ENCODE measurements at regions not wholly inside any gene's neighbourhood (a gene's known extent, or its start where the extent isn't known, plus 50 kb on each side); places are given as distances from the start of the nearest gene placed in this dataset.

DNA sequence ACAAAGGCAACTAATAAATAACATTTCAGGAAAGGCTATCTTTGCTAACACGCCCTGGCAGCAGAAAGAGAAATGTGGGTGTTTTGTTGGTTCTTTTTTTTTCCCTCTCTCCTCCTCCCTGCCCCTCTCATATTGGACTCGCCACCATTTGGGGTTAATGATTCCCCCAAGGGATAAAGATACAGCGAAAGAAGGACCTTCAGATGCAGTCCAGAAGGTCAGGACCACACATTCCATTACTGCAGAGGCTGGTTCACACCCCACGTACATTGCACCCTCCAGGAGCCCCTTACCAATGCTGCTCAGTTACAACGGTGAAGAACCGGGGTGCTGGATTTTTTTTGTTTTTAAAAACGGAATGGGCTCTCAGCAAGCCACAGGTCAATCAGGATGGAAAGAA, 156.9 kb upstream of the TIAM1 start:
- Histone ChIP-seq H3K9ac (replicated peaks in 1 of 4; ENCODE audit: extremely low read depth in 1 of 4, low read depth in 3 of 4, low read length in 3 of 4) (no peak overlapping the region), H3K4me2 (ENCODE audit: insufficient read depth in 1 of 2, low read depth in 2 of 2, low read length in 2 of 2) (no peak overlapping the region), H3K79me2 (ENCODE audit: control insufficient read depth in 1 of 2, insufficient read depth in 2 of 2, low read length in 2 of 2) (peaks cover 0 to 23% of the 10 kb centered on the region in 2 experiments; a peak in 2 of 4 replicates), H4K5ac (ENCODE audit: insufficient read length, low read depth, low read length) (no peak overlapping the region), H2BK15ac (ENCODE audit: low read length) (no peak overlapping the region), H3K4ac (replicated peaks; ENCODE audit: insufficient read length, low read depth, low read length) (no peak overlapping the region), H2BK120ac (replicated peaks; ENCODE audit: low read depth, low read length) (no peak overlapping the region), H3K9me3 (ENCODE audit: insufficient read depth in 2 of 2, low read depth in 1 of 2, low read length in 1 of 2) (no peaks in the 10 kb centered on the region), H3K18ac (ENCODE audit: extremely low read depth, low read length) (no peak overlapping the region; the same call in 1 of the 2 replicates), H2AFZ (ENCODE audit: low read length) (no peak overlapping the region), H4K8ac (ENCODE audit: extremely low read depth, insufficient read depth, low read length) (no peak overlapping the region), H3K79me1 (ENCODE audit: low read depth, low read length) (peaks cover 6% of the 10 kb centered on the region), H3K23ac (ENCODE audit: insufficient read length) (no peak overlapping the region), H2BK5ac (ENCODE audit: low read depth, low read length) (no peak overlapping the region), H4K91ac (replicated peaks; ENCODE audit: insufficient read length, low read length) (no peak overlapping the region), H3K4me3 (ENCODE audit: extremely low read depth in 1 of 4, insufficient read depth in 2 of 4, low read depth in 3 of 4, low read length in 4 of 4) (no peak overlapping the region), H3K14ac (ENCODE audit: insufficient read length) (no peak overlapping the region), H3K23me2 (ENCODE audit: low read depth, low read length) (no peaks in the 10 kb centered on the region; the same call in 1 of the 2 replicates), H2BK12ac (ENCODE audit: low read depth, low read length) (no peak overlapping the region), H2BK20ac (ENCODE audit: low read length) (no peak overlapping the region), H3K4me1 (replicated peaks in 1 of 4; ENCODE audit: control insufficient read depth in 3 of 4, insufficient read depth in 4 of 4, low read length in 3 of 4) (peaks cover 0 to 10% (median 3%) of the 10 kb centered on the region in 4 experiments; a peak in 5 of 7 replicates), H3K36me3 (ENCODE audit: control insufficient read depth in 2 of 4, insufficient read depth in 4 of 4, low read length in 3 of 4) (no peaks in the 10 kb centered on the region), H3K27ac (ENCODE audit: low read depth, low read length) (no peak overlapping the region), H2AK5ac (ENCODE audit: low read depth, low read length) (no peak overlapping the region), H4K20me1 (replicated peaks in 1 of 2; ENCODE audit: control insufficient read depth in 1 of 2, insufficient read depth in 2 of 2, low read length in 2 of 2) (no peaks in the 10 kb centered on the region), H3K56ac (replicated peaks; ENCODE audit: insufficient read length, low read depth, low read length) (no peak overlapping the region), H3K27me3 (replicated peaks in 1 of 4; ENCODE audit: control insufficient read depth in 3 of 4, extremely low read depth in 1 of 4, insufficient read depth in 3 of 4, low read length in 3 of 4) (no peaks in the 10 kb centered on the region)
- ChIA-PET CTCF (ENCODE audit: partially characterized antibody) (interaction anchor here (1.4 to 2.3 kb wide), 3 partner anchors 14 to 80 kb away, joined by 4 to 14 read pairs (median 4); no protein-coding TSS in a partner anchor), POLR2A (ENCODE audit: partially characterized antibody) (interaction anchor here (1.4 kb wide), 1 partner anchor 25 kb away, joined by 5 read pairs; no protein-coding TSS in a partner anchor)
- FAIRE-seq, result no peak
- no peak for DNase-seq (ENCODE audit: low read depth in 1 of 2, low spot score in 2 of 2)
- no peak for TF ChIP-seq SUZ12 (IDR thresholded peaks at IDR 0.05; ENCODE audit: low read length)
- TF ChIP-seq EGR1 (IDR thresholded peaks at IDR 0.05; ENCODE audit: borderline replicate concordance, low read depth, low read length), result no peak
- TF ChIP-seq NANOG (IDR thresholded peaks at IDR 0.05; ENCODE audit: insufficient read depth, low read depth, low read length, poor library complexity, severe bottlenecking), result no peak
- no peak for TF ChIP-seq POLR2AphosphoS5 (IDR thresholded peaks at IDR 0.05; ENCODE audit: low read depth, low read length)
- no peak for TF ChIP-seq FOSL1 (IDR thresholded peaks at IDR 0.05; ENCODE audit: insufficient read depth, low read depth, low read length)
- no peak for TF ChIP-seq CBX8 (IDR thresholded peaks at IDR 0.05; ENCODE audit: borderline replicate concordance, low read depth, low read length)
- no peak for TF ChIP-seq SP2 (IDR thresholded peaks at IDR 0.05; ENCODE audit: low read length)
- no peak for TF ChIP-seq TAF7 (optimal IDR thresholded peaks at IDR 0.05; ENCODE audit: borderline replicate concordance, low read depth, low read length)
- no peak for TF ChIP-seq CHD1 (IDR thresholded peaks at IDR 0.05; ENCODE audit: low read depth, low read length)
- TF ChIP-seq RFX5 (IDR thresholded peaks at IDR 0.05; ENCODE audit: borderline replicate concordance, low read depth, low read length), result no peak
- no peak for TF ChIP-seq TEAD4 (IDR thresholded peaks at IDR 0.05; ENCODE audit: low read depth, low read length)
- no peak for TF ChIP-seq POLR2A (IDR thresholded peaks at IDR 0.05; ENCODE audit: control extremely low read depth in 1 of 2, low read depth in 2 of 2, low read length in 2 of 2)
- no peak for TF ChIP-seq RBBP5 (IDR thresholded peaks at IDR 0.05; ENCODE audit: borderline replicate concordance, low read depth, low read length)
- 83% methylated on average over 7 of the region's 7 CpGs; no CpG with 5 or more reads in 1 of the 2 experiments for WGBS, 2 experiments (ENCODE audit: extremely low coverage in 1 of 2, insufficient coverage in 1 of 2, insufficient read length in 1 of 2, insufficient replicate concordance in 2 of 2, low coverage in 1 of 2, low lambda C conversion rate in 2 of 2, missing lambda C conversion rate in 1 of 2)
